ENCODE measurements at regions not wholly inside any gene's neighbourhood (a gene's known extent, or its start where the extent isn't known, plus 50 kb on each side); places are given as distances from the start of the nearest gene placed in this dataset.
"Not testable (repeated sequence)": the region's sequence is repeated elsewhere in the genome, so short reads cannot be mapped to it uniquely, and the experiment has no call there.

GRCh38 chr22:23478175-23478574, 101.9 kb downstream of the IGLL1 start:
- Histone ChIP-seq H3K4me1 (ENCODE audit: insufficient read depth, low read length, severe bottlenecking) (peaks cover 4% of the 10 kb centered on the region), H3K9ac (ENCODE audit: low read length) (no peak overlapping the region), H3F3A (ENCODE audit: insufficient read depth, low read length) (no peaks in the 10 kb centered on the region), H3K9me3 (ENCODE audit: low read length) (no peaks in the 10 kb centered on the region), H3K27ac (ENCODE audit: low read depth, low read length, poor library complexity, severe bottlenecking) (no peak overlapping the region), H2AFZ (ENCODE audit: low read length) (no peak overlapping the region), H3K9me2 (ENCODE audit: low read depth, low read length) (no peaks in the 10 kb centered on the region), H3K4me3 (ENCODE audit: low read depth, low read length, poor library complexity, severe bottlenecking) (no peak overlapping the region), H3K79me2 (ENCODE audit: insufficient read depth, low read length) (no peaks in the 10 kb centered on the region), H3K36me3 (ENCODE audit: insufficient read depth, low read length) (no peaks in the 10 kb centered on the region), H3K27me3 (ENCODE audit: insufficient read depth, low read length) (no peaks in the 10 kb centered on the region; the same call in 1 of the 2 replicates), H3K4me2 (ENCODE audit: low read length) (no peak overlapping the region), H4K20me1 (ENCODE audit: insufficient read depth, low read length) (no peaks in the 10 kb centered on the region)
- TF ChIP-seq CTCF (IDR thresholded peaks at IDR 0.05; ENCODE audit: low read length) (no peak), EZH2 (IDR thresholded peaks at IDR 0.05; ENCODE audit: borderline replicate concordance, low read length) (no peak)

DNA sequence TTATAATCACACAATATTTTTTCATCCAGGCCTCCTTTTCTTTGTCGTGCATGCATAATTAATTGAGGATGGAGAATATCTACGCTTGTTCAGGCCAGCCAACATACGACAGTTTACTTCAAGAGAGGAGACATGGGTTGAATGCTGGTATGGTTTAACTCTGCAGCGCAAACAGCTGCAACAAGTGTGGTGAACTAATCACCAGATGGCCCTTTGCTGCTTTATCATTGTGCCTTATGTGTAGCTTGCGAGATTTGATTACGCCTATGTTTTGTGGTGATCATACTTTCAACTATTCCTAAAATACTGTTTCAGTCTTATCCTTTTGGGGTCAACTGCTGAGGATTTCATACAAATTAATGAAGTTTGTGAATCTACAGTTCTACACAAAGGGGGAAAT, 105.6 kb downstream of the IGLL1 start:
- not testable (repeated sequence) for H3K9me2 ChIP-seq (ENCODE audit: low read depth, low read length); H3K27me3 ChIP-seq (ENCODE audit: insufficient read depth, low read length); H3K36me3 ChIP-seq (ENCODE audit: insufficient read depth, low read length); H3K4me2 ChIP-seq (ENCODE audit: low read length); H3K4me3 ChIP-seq (ENCODE audit: low read depth, low read length, poor library complexity, severe bottlenecking); H3K79me2 ChIP-seq (ENCODE audit: insufficient read depth, low read length); H3K4me1 ChIP-seq (ENCODE audit: insufficient read depth, low read length, severe bottlenecking); H3K9ac ChIP-seq (ENCODE audit: low read length); H3K9me3 ChIP-seq (ENCODE audit: low read length); H2AFZ ChIP-seq (ENCODE audit: low read length); H4K20me1 ChIP-seq (ENCODE audit: insufficient read depth, low read length); H3K27ac ChIP-seq (ENCODE audit: low read depth, low read length, poor library complexity, severe bottlenecking); H3F3A ChIP-seq (ENCODE audit: insufficient read depth, low read length)

DNA sequence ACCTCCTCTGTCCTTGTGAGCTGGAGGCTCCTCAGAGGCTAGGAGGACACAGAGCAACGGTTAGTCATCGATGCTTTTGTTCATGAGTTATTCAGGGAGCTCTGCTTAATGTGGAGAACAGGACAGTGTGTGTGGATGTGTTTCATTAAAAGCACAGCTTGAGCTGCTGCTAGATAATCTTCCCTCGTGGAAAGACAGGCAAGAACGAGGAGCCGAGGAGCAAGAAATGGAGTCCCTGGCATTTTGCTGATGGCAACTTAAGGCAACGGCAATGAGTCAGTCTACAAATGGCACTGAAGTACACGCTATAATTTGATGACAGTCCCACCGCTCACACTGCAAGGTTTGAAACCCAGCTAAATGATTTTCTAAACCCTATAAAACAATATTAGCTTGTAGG, 106.2 kb downstream of the IGLL1 start:
- no peaks in the 10 kb centered on the region for H3K9me3 ChIP-seq (ENCODE audit: low read length)
- no peaks in the 10 kb centered on the region for H3K27me3 ChIP-seq (ENCODE audit: insufficient read depth, low read length)
- no peaks in the 10 kb centered on the region for H4K20me1 ChIP-seq (ENCODE audit: insufficient read depth, low read length)
- no peaks in the 10 kb centered on the region for H3K79me2 ChIP-seq (ENCODE audit: insufficient read depth, low read length)
- no peaks in the 10 kb centered on the region for H3K36me3 ChIP-seq (ENCODE audit: insufficient read depth, low read length)
- no peaks in the 10 kb centered on the region for H3F3A ChIP-seq (ENCODE audit: insufficient read depth, low read length)
- no peak for TF ChIP-seq EZH2 (IDR thresholded peaks at IDR 0.05; ENCODE audit: borderline replicate concordance, low read length)
- no peak for TF ChIP-seq CTCF (IDR thresholded peaks at IDR 0.05; ENCODE audit: low read length)
- no peak overlapping the region for H3K4me2 ChIP-seq (ENCODE audit: low read length)
- H3K4me1 ChIP-seq (ENCODE audit: insufficient read depth, low read length, severe bottlenecking): peaks cover 4% of the 10 kb centered on the region
- H3K4me3 ChIP-seq (ENCODE audit: low read depth, low read length, poor library complexity, severe bottlenecking): no peak overlapping the region
- no peaks in the 10 kb centered on the region for H3K9me2 ChIP-seq (ENCODE audit: low read depth, low read length)
- H3K27ac ChIP-seq (ENCODE audit: low read depth, low read length, poor library complexity, severe bottlenecking): no peak overlapping the region
- no peak overlapping the region for H2AFZ ChIP-seq (ENCODE audit: low read length)
- no peak overlapping the region for H3K9ac ChIP-seq (ENCODE audit: low read length)

GRCh38 chr22:23472376-23472775, 107.7 kb downstream of the IGLL1 start:
- H2AFZ ChIP-seq (ENCODE audit: low read length); H3K9me2 ChIP-seq (ENCODE audit: low read depth, low read length); H3K9ac ChIP-seq (ENCODE audit: low read length); H3K79me2 ChIP-seq (ENCODE audit: insufficient read depth, low read length); H3K4me3 ChIP-seq (ENCODE audit: low read depth, low read length, poor library complexity, severe bottlenecking); H3K9me3 ChIP-seq (ENCODE audit: low read length); H3K4me2 ChIP-seq (ENCODE audit: low read length); H4K20me1 ChIP-seq (ENCODE audit: insufficient read depth, low read length); H3K36me3 ChIP-seq (ENCODE audit: insufficient read depth, low read length); H3K27me3 ChIP-seq (ENCODE audit: insufficient read depth, low read length); H3K27ac ChIP-seq (ENCODE audit: low read depth, low read length, poor library complexity, severe bottlenecking); H3F3A ChIP-seq (ENCODE audit: insufficient read depth, low read length); H3K4me1 ChIP-seq (ENCODE audit: insufficient read depth, low read length, severe bottlenecking): not testable (repeated sequence)

Data from OCI-LY1 (cell line).